SK-N-SH treated with all-trans-retinoic acid at 6 μM for 48 hours (cell line): ENCODE measurements at regions not wholly inside any gene's neighbourhood (a gene's known extent, or its start where the extent isn't known, plus 50 kb on each side); places are given as distances from the start of the nearest gene placed in this dataset.

ENCODE experiments used
- ATAC-seq: fragments of 200-7000 bp; cut with Tn5 transposase; 3 replicates; pipeline ENCODE4 v1.9.1; 2020; ENCODE audit warnings: mild to moderate bottlenecking, moderate library complexity
- ARNTL ChIP-seq: fragments of 450-650 bp; formaldehyde crosslinking; IDR thresholded peaks from 2 replicates; pipeline ENCODE4 v1.5.0; 2020; ENCODE audit warnings: low read depth, mild to moderate bottlenecking, moderate library complexity, borderline replicate concordance
- BACH2 ChIP-seq: fragments of 250-450 bp; sonication (Bioruptor Pico); IDR thresholded peaks from 2 replicates; pipeline ENCODE4 v1.9.0; 2021; ENCODE audit warnings: mild to moderate bottlenecking, borderline replicate concordance
- CREB5 ChIP-seq: fragments of 250-450 bp; sonication (Bioruptor Pico); IDR thresholded peaks from 2 replicates; pipeline ENCODE4 v1.5.1; 2020; ENCODE audit warnings: low read depth, mild to moderate bottlenecking, moderate library complexity
- CSDC2 ChIP-seq: fragments of 250-450 bp; sonication (Bioruptor Pico); IDR thresholded peaks from 2 replicates; pipeline ENCODE4 v1.5.0; 2020; ENCODE audit warnings: mild to moderate bottlenecking, moderate library complexity
- CSRNP3 ChIP-seq: fragments of 250-450 bp; sonication (Bioruptor Pico); IDR thresholded peaks from 2 replicates; pipeline ENCODE4 v1.5.1; 2021; ENCODE audit warnings: mild to moderate bottlenecking, moderate library complexity
- ESRRG ChIP-seq: fragments of 250-450 bp; sonication (Bioruptor Pico); IDR thresholded peaks from 2 replicates; pipeline ENCODE4 v1.6.1; 2021; ENCODE audit warnings: mild to moderate bottlenecking
- OSR1 ChIP-seq: fragments of 250-450 bp; sonication (Bioruptor Pico); IDR thresholded peaks from 2 replicates; pipeline ENCODE4 v1.8.0; 2022; ENCODE audit warnings: moderate library complexity, mild to moderate bottlenecking, inconsistent platforms
- PATZ1 ChIP-seq: fragments of 250-450 bp; sonication (Bioruptor Pico); IDR thresholded peaks from 2 replicates; pipeline ENCODE4 v1.8.0; 2020; ENCODE audit warnings: mild to moderate bottlenecking, moderate library complexity, borderline replicate concordance
- POU6F1 ChIP-seq: fragments of 250-450 bp; sonication (Bioruptor Pico); IDR thresholded peaks from 2 replicates; pipeline ENCODE4 v1.8.0; 2021; ENCODE audit warnings: low read depth, mild to moderate bottlenecking, moderate library complexity, borderline replicate concordance
- PPARA ChIP-seq: fragments of 250-450 bp; sonication (Bioruptor Pico); IDR thresholded peaks from 2 replicates; pipeline ENCODE4 v1.5.0; 2020; ENCODE audit warnings: mild to moderate bottlenecking, borderline replicate concordance
- RARB ChIP-seq: fragments of 250-450 bp; sonication (Bioruptor Pico); IDR thresholded peaks from 2 replicates; pipeline ENCODE4 v1.8.0; 2021; ENCODE audit warnings: mild to moderate bottlenecking, moderate library complexity
- SNAI2 ChIP-seq: fragments of 250-450 bp; sonication (Bioruptor Pico); IDR thresholded peaks from 2 replicates; pipeline ENCODE4 v1.5.0; 2020; ENCODE audit warnings: mild to moderate bottlenecking, moderate library complexity
- TCF4 ChIP-seq: fragments of 250-450 bp; sonication (Bioruptor Pico); IDR thresholded peaks from 2 replicates; pipeline ENCODE4 v1.8.0; 2021; ENCODE audit warnings: mild to moderate bottlenecking, moderate library complexity, borderline replicate concordance
- TOX ChIP-seq: fragments of 250-450 bp; sonication (Bioruptor Pico); IDR thresholded peaks from 2 replicates; pipeline ENCODE4 v1.8.0; 2021; ENCODE audit warnings: mild to moderate bottlenecking, moderate library complexity, borderline replicate concordance
- TSHZ2 ChIP-seq: fragments of 250-450 bp; sonication (Bioruptor Pico); IDR thresholded peaks from 2 replicates; pipeline ENCODE4 v1.5.0; 2020; ENCODE audit warnings: mild to moderate bottlenecking, moderate library complexity
- ZC3H10 ChIP-seq: fragments of 250-450 bp; sonication (Bioruptor Pico); IDR thresholded peaks from 2 replicates; pipeline ENCODE4 v1.5.1; 2021; ENCODE audit warnings: mild to moderate bottlenecking, moderate library complexity
- ZFP30 ChIP-seq: fragments of 450-650 bp; formaldehyde crosslinking; IDR thresholded peaks from 2 replicates; pipeline ENCODE4 v1.5.0; 2022; ENCODE audit warnings: mild to moderate bottlenecking, moderate library complexity
- ZNF565 ChIP-seq: fragments of 450-650 bp; formaldehyde crosslinking; conservative IDR thresholded peaks from 2 replicates; pipeline ENCODE4 v1.5.0; 2020; ENCODE audit warnings: low read depth, mild to moderate bottlenecking, moderate library complexity
- ZNF70 ChIP-seq: fragments of 450-650 bp; formaldehyde crosslinking; IDR thresholded peaks from 2 replicates; pipeline ENCODE4 v1.5.0; 2020; ENCODE audit warnings: mild to moderate bottlenecking, moderate library complexity
- ZNF8 ChIP-seq: fragments of 450-650 bp; formaldehyde crosslinking; IDR thresholded peaks from 2 replicates; pipeline ENCODE4 v1.5.0; 2020; ENCODE audit warnings: mild to moderate bottlenecking, moderate library complexity

DNA sequence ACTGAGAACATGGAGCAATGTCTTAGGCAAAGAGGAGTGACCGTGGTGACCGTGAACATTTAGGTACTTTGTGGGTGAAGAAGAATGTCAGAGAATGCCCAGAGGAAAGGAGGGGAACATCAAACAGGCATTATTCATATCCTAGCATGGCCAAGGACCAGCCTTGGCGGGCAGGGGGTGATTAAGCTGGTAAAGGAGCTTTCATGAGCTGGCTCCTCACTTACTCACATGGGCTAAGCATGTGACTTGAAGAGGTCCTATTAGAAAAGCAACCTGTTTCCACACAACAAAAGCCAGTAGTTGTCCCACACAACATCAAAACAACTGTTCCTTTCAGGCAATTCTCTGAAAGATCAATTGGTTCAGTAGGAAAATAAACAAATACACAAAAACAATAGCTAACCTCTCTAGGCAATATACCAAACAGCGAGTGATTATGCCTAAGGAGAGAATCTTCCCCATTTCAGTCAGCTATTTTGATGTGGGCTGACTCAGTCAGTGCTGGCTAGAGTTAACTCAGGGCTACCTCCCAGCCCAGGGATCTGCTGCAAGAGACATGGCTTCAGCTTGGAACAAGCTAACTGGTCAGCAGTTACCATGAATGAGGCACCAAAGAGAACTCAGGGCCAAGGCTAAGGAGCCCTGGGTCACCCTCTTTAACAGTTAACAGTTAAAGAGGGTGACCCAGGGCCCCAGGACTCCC lies 283.5 kb downstream of the ARHGAP12 start:
- no peak for TF ChIP-seq BACH2
- TF ChIP-seq ZFP30 (CRISPR knock-in tag) = no peak
- TF ChIP-seq ARNTL (CRISPR knock-in tag) = no peak
- no peak for TF ChIP-seq PPARA (CRISPR knock-in tag)
- TF ChIP-seq ZNF70 (CRISPR knock-in tag) = no peak
- TF ChIP-seq OSR1 (CRISPR knock-in tag) = no peak
- TF ChIP-seq TOX (CRISPR knock-in tag) = no peak
- no peak for TF ChIP-seq SNAI2 (CRISPR knock-in tag)
- no peak for TF ChIP-seq ZNF565
- no peak for TF ChIP-seq CSDC2 (CRISPR knock-in tag)
- TF ChIP-seq TSHZ2 (CRISPR knock-in tag) = no peak
- TF ChIP-seq ZC3H10 = no peak
- no peak for TF ChIP-seq RARB
- no peak for TF ChIP-seq POU6F1 (CRISPR knock-in tag)
- TF ChIP-seq CREB5 (CRISPR knock-in tag) = no peak
- TF ChIP-seq CSRNP3 (CRISPR knock-in tag) = no peak
- TF ChIP-seq TCF4 (CRISPR knock-in tag) = no peak
- TF ChIP-seq ZNF8 (CRISPR knock-in tag) = no peak
- ATAC-seq = no peak

DNA sequence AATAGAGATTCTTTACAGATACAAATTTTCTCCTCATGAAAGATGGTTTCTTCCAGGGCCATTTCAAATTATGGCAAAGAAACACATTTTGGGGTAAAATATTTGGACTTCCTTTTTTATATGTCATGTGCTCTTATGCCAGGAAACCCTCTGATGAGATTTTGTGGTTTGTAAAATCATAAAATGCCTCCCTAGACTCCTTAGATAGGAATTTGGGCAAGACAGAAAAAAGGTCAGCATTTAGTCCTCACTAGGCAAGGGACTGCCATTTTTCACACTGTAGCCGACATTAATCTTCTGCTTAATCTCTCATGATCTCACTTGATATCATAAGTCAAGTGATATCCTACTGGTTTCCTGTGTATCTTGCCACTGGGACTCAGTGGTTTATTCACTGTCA lies 286.4 kb downstream of the ARHGAP12 start:
- no peak for ATAC-seq
- no peak for TF ChIP-seq ESRRG
- no peak for TF ChIP-seq ARNTL (CRISPR knock-in tag)
- no peak for TF ChIP-seq ZC3H10
- no peak for TF ChIP-seq PATZ1 (CRISPR knock-in tag)
- no peak for TF ChIP-seq BACH2
- no peak for TF ChIP-seq CSRNP3 (CRISPR knock-in tag)
- TF ChIP-seq TCF4 (CRISPR knock-in tag) = no peak
- TF ChIP-seq TOX (CRISPR knock-in tag) = no peak
